AG09319 (cell line): ENCODE measurements at regions not wholly inside any gene's neighbourhood (a gene's known extent, or its start where the extent isn't known, plus 50 kb on each side); places are given as distances from the start of the nearest gene placed in this dataset.

Experiments used
- DNase-seq: peaks from one replicate; pipeline ENCODE4 v3.0.0-alpha.2; 2010; ENCODE audit warnings: low read depth; ENCODE audit errors: extremely low read depth
- TF ChIP-seq, protein P1 (sequence below): IDR thresholded peaks from 2 replicates; pipeline ENCODE4 v1.5.1; 2011; ENCODE audit warnings: low read depth, mild to moderate bottlenecking, inconsistent platforms, low read length, moderate library complexity

DNA sequence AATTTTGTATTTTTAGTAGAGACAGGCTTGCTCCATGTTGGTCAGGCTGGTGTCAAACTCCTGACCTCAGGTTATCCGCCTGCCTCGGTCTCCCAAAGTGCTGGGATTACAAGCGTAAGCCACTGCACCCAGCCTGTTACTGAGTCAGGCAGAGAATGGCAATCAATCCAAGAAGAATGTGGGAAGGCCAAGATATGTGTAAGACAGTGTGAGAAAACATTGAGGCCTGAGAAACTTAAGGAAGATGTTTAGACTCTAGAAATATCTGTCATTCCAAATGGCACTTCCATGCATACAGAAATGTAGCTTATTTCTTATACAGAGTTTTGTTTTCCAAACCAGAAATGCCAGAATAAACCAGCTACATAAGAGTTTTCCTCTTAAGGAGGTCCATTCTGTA is 248.5 kb downstream of the ETS1 start:
- TF ChIP-seq, protein P1, sequence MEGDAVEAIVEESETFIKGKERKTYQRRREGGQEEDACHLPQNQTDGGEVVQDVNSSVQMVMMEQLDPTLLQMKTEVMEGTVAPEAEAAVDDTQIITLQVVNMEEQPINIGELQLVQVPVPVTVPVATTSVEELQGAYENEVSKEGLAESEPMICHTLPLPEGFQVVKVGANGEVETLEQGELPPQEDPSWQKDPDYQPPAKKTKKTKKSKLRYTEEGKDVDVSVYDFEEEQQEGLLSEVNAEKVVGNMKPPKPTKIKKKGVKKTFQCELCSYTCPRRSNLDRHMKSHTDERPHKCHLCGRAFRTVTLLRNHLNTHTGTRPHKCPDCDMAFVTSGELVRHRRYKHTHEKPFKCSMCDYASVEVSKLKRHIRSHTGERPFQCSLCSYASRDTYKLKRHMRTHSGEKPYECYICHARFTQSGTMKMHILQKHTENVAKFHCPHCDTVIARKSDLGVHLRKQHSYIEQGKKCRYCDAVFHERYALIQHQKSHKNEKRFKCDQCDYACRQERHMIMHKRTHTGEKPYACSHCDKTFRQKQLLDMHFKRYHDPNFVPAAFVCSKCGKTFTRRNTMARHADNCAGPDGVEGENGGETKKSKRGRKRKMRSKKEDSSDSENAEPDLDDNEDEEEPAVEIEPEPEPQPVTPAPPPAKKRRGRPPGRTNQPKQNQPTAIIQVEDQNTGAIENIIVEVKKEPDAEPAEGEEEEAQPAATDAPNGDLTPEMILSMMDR, result no peak
- DNase-seq, result no peak

DNA sequence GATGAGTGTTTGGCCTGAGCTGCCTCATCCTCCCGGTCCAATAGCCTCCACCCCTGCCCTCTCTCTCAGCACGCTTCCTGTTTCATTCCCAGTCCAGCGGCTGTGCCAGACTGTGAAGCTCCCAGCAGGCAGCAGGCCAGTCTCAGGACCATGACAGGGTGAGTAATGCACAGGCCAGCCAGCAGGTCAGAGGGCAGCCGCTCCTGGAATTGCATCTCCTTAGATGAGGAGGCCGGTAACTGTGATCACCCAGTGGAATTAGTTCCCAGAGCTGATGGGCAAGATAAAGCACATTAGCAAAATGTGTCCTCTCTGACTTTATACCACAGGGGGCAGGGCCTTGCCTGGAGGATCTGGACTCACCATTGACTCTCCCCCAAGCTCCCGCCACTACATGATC is 251.2 kb downstream of the ETS1 start:
- no peak for DNase-seq
- TF ChIP-seq, protein P1, result no peak

DNA sequence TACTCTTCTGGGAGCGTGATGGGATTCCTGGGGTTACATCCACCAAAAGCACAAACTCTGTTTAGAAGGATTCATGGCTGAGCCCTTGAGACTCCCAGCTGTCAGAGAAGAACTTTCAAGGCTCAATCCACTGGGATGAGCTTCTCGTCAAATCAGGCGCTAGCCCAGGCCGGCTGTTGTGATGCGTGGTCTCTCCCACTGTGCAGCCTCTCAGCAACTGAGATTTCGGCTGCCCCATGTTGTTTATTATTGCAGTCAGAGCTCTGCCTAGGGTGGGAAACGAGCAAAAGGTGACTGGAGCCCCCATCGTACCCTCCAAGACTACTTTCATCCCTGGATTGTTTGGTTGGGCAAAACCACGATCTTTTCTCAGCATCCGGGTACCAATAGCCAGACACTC is 251.6 kb downstream of the ETS1 start:
- no peak for DNase-seq
- TF ChIP-seq, protein P1, result no peak

DNA sequence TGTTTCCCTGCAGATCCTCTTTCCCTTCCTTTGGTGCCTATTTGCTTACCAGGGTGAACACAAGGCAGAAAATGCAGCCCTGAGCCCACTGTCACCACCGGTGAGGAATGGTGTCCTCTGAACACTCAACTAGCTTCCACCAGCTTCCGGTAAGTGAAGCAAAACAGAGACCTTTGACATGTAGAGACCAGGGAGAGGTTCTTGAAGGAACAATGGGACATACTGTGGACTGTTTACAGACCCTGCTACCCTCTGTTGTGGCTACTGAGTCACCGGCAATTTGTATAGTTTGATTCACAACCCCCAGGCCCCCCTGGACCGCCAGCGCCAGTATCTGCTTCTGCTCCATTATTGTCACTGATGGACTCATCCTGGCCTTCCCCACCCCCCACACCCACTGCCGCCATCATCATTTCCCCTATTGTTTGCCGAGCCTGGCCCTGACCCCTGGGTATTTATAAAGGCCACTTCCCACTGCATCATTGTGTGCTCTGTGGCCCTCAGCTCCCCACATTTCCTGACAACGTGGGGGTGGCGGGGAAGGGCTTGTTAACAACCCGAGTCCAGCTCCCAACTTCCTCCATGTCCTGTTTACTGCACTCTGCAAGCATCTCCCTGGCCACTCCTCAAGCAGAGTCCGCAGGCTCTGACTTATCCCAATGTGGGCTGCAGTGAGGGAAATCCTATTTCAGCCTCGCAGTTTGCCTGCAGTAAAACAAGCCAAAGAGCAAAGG is 252.9 kb downstream of the ETS1 start:
- DNase-seq, result no peak
- TF ChIP-seq, protein P1, result no peak

DNA sequence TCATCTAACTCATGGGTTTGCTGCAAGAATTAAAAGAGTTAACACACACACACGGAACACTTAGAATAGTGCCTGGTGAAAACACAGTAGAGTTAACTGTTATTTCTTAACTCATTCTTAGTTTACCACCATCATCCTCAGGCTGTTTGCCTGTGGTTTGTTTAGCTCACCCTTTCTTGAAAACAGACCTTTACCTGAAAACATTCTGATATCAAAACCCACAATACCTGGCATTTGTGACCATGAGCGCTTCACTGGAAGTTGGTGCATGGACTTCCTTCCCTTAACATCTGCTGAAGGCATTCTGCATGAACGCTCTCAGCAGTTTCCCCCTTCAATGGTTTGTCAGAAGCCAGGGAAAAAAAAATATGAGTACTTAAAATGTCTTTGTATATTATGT is 256.0 kb downstream of the ETS1 start:
- TF ChIP-seq, protein P1, result no peak

DNA sequence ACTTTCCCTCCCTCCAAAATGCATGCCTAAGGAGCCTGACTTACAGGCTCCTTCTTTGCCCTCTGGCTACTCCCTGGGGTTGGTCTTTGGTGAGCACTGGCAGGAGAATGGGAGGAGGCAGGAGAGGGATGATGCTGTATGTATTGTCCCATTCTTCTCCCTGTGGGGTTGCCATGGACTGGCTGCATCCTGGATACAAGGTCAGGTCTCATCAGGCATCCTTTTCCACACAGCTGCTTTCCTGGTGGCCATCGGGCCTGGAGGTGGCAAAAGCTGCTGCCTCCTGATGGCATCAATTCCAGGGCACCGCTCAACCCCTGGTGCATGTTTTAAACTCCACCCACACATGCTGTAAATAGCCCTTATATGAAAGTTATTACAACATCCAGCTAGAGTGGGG is 257.2 kb downstream of the ETS1 start:
- TF ChIP-seq, protein P1, result no peak
- DNase-seq, result no peak

More for the DNA sequence above, 256.0 kb downstream of the ETS1 start:
- no peak for DNase-seq

DNA sequence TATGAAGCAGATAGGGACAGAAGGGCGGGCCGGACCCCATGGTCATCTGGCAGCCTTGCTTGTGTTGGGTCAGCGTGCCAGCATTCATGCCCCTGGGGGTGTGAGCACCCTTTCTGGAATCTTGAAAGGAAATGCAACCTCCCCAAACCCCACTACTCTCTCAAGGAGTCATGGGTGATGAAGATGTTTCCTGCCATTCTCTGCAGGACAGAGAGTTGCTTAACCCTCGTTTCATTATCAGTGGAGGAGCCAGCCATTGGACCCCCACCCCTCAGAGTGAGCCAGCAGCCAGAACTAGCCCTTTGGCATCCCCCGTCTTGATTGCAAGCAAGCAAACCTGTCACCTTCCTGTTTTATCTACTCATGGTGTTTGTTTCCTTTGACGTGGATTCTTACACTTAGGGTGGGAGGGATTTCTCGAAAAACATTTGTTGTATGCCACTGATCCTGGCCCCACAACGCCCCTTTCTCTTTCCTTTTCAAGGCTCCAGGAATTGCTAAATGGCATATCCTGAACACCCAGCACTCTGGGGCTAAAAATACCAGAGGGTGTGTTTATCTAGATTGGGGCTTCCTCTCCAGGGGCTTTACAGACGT is 258.3 kb downstream of the ETS1 start:
- DNase-seq, result no peak
- TF ChIP-seq, protein P1, result no peak
